Peyer's patch (tissue), 4 donors: ENCODE measurements at regions not wholly inside any gene's neighbourhood (a gene's known extent, or its start where the extent isn't known, plus 50 kb on each side); places are given as distances from the start of the nearest gene placed in this dataset.

Source experiments
- CTCF ChIP-seq, 6 experiments: fragments of 450-650 bp in 4 of 6; fragments of 200-600 bp in 2 of 6; sonication (generic) in 1 of 6; IDR thresholded peaks; one replicate each; pipeline ENCODE4 v1.5.1; 2017 to 2019; ENCODE audit warnings: antibody characterized with exemption in 6 of 6, mild to moderate bottlenecking in 3 of 6, moderate library complexity in 1 of 6
- POLR2A ChIP-seq, 2 donors: fragments of 450-650 bp; IDR thresholded peaks; one replicate each; pipeline ENCODE4 v1.5.1; 2017; ENCODE audit warnings: antibody characterized with exemption in 2 of 2, mild to moderate bottlenecking in 2 of 2, moderate library complexity in 2 of 2

- TF ChIP-seq CTCF (IDR thresholded peaks at IDR 0.05) (no peak), POLR2A (IDR thresholded peaks at IDR 0.05) (no peak)
Measured at GRCh38 chr6:40263970-40264369, 323.2 kb downstream of the LRFN2 start.
